ENCODE measurements at regions not wholly inside any gene's neighbourhood (a gene's known extent, or its start where the extent isn't known, plus 50 kb on each side); places are given as distances from the start of the nearest gene placed in this dataset.

- intact Hi-C loops (cut with micrococcal nuclease), result no loop called here
- CTCF ChIA-PET, result no interaction called here
- BruUV-seq (replicated peaks), result no TSS peak
- no peak for DNase-seq (ENCODE audit: low read depth, low spot score)
- no peak overlapping the region for H3K27ac ChIP-seq (ENCODE audit: insufficient read depth, low read depth, low read length)
- no peak for TF ChIP-seq MYC (IDR thresholded peaks at IDR 0.05; ENCODE audit: low read depth, low read length)
- TF ChIP-seq MAX (IDR thresholded peaks at IDR 0.05; ENCODE audit: insufficient read depth, insufficient read length), result no peak
- no peak for TF ChIP-seq JUN (IDR thresholded peaks at IDR 0.05; ENCODE audit: borderline replicate concordance, insufficient read depth, insufficient read length, low read depth)
- TF ChIP-seq FOS (IDR thresholded peaks at IDR 0.05; ENCODE audit: borderline replicate concordance, insufficient read depth, low read length), result no peak
- TF ChIP-seq CTCF (IDR thresholded peaks at IDR 0.05; ENCODE audit: extremely low read depth in 1 of 2, insufficient read depth in 1 of 2, low read depth in 1 of 2, low read length in 2 of 2), result no peak
- H3K4me3 ChIP-seq (replicated peaks in 1 of 3; ENCODE audit: insufficient read depth in 1 of 3, low read depth in 1 of 3, low read length in 3 of 3), result no peak overlapping the region
- no peaks in the 10 kb centered on the region for H3K27me3 ChIP-seq (ENCODE audit: control insufficient read depth in 2 of 2, insufficient read depth in 2 of 2, low read length in 2 of 2)
- H3K9ac ChIP-seq (replicated peaks; ENCODE audit: extremely low read depth, insufficient read depth, low read length), result no peak overlapping the region
- H3K4me1 ChIP-seq (ENCODE audit: control insufficient read depth, extremely low read depth, insufficient read depth, low read length), result no peaks in the 10 kb centered on the region
- POLR2A ChIA-PET, result no interaction called here
- no peaks in the 10 kb centered on the region for H3K36me3 ChIP-seq (ENCODE audit: control insufficient read depth in 2 of 2, extremely low read depth in 1 of 2, insufficient read depth in 2 of 2, low read length in 2 of 2)
- H3K79me2 ChIP-seq (ENCODE audit: control insufficient read depth, insufficient read depth, low read length), result no peaks in the 10 kb centered on the region
- no peak for FAIRE-seq
- H3K4me2 ChIP-seq (ENCODE audit: insufficient read depth, low read length), result no peak overlapping the region
- no peaks in the 10 kb centered on the region for H4K20me1 ChIP-seq (replicated peaks; ENCODE audit: control insufficient read depth, extremely low read depth, insufficient read depth, low read length)
- no peak overlapping the region for H2AFZ ChIP-seq (ENCODE audit: low read depth, low read length)
- H3K9me1 ChIP-seq (replicated peaks; ENCODE audit: control insufficient read depth, extremely low read depth, insufficient read depth, low read length), result no peaks in the 10 kb centered on the region
- peaks cover 1% of the 10 kb centered on the region for H3K9me3 ChIP-seq (replicated peaks; ENCODE audit: control insufficient read depth, insufficient read depth, low read length)
- dilution Hi-C loops (cut with MboI; ENCODE audit: extremely low pct_ligation_motif_present, low sequenced_read_pairs), result no loop called here
Observed at GRCh38 chr6:114830515-114830914, 487.7 kb upstream of the HS3ST5 start.

- Histone ChIP-seq H3K9me1 (replicated peaks; ENCODE audit: control insufficient read depth, extremely low read depth, insufficient read depth, low read length) (no peaks in the 10 kb centered on the region), H3K79me2 (ENCODE audit: control insufficient read depth, insufficient read depth, low read length) (no peaks in the 10 kb centered on the region), H3K4me1 (ENCODE audit: control insufficient read depth, extremely low read depth, insufficient read depth, low read length) (no peaks in the 10 kb centered on the region), H3K27me3 (ENCODE audit: control insufficient read depth in 2 of 2, insufficient read depth in 2 of 2, low read length in 2 of 2) (no peaks in the 10 kb centered on the region), H3K27ac (ENCODE audit: insufficient read depth, low read depth, low read length) (no peak overlapping the region), H3K9me3 (replicated peaks; ENCODE audit: control insufficient read depth, insufficient read depth, low read length) (peaks cover 1% of the 10 kb centered on the region), H3K36me3 (ENCODE audit: control insufficient read depth in 2 of 2, extremely low read depth in 1 of 2, insufficient read depth in 2 of 2, low read length in 2 of 2) (no peaks in the 10 kb centered on the region), H3K4me3 (replicated peaks in 1 of 3; ENCODE audit: insufficient read depth in 1 of 3, low read depth in 1 of 3, low read length in 3 of 3) (no peak overlapping the region), H3K4me2 (ENCODE audit: insufficient read depth, low read length) (no peak overlapping the region), H2AFZ (ENCODE audit: low read depth, low read length) (no peak overlapping the region), H4K20me1 (replicated peaks; ENCODE audit: control insufficient read depth, extremely low read depth, insufficient read depth, low read length) (no peaks in the 10 kb centered on the region), H3K9ac (replicated peaks; ENCODE audit: extremely low read depth, insufficient read depth, low read length) (no peak overlapping the region)
- DNase-seq (ENCODE audit: low read depth, low spot score) (no peak), FAIRE-seq (no peak)
- TF ChIP-seq MAX (IDR thresholded peaks at IDR 0.05; ENCODE audit: insufficient read depth, insufficient read length) (no peak), POLR2A (IDR thresholded peaks at IDR 0.05; ENCODE audit: low read depth, low read length) (no peak), MYC (IDR thresholded peaks at IDR 0.05; ENCODE audit: low read depth, low read length) (no peak), CTCF (IDR thresholded peaks at IDR 0.05; ENCODE audit: extremely low read depth in 1 of 2, insufficient read depth in 1 of 2, low read depth in 1 of 2, low read length in 2 of 2) (no peak), GATA2 (IDR thresholded peaks at IDR 0.05; ENCODE audit: insufficient read depth, insufficient read length, low read depth, low read length) (no peak), FOS (IDR thresholded peaks at IDR 0.05; ENCODE audit: borderline replicate concordance, insufficient read depth, low read length) (no peak), EZH2 (IDR thresholded peaks at IDR 0.05; ENCODE audit: borderline replicate concordance, low read depth, low read length, severe bottlenecking) (no peak), JUN (IDR thresholded peaks at IDR 0.05; ENCODE audit: borderline replicate concordance, insufficient read depth, insufficient read length, low read depth) (no peak), POLR2AphosphoS5 (IDR thresholded peaks at IDR 0.05; ENCODE audit: insufficient read depth, low read depth, low read length) (no peak)
- BruUV-seq (replicated peaks), result no TSS peak
- ChIA-PET POLR2A (no interaction called here), CTCF (no interaction called here)
- intact Hi-C loops (cut with micrococcal nuclease) (no loop called here), dilution Hi-C loops (cut with MboI; ENCODE audit: extremely low pct_ligation_motif_present, low sequenced_read_pairs) (no loop called here)
Observed at GRCh38 chr6:114827135-114827534, 484.3 kb upstream of the HS3ST5 start.
